Activated CD4-positive, alpha-beta T cell treated with anti-CD3 and anti-CD28 coated beads, Interleukin-2, amount 50 U/mL, for 1 hour (primary cell): ENCODE measurements at regions not wholly inside any gene's neighbourhood (a gene's known extent, or its start where the extent isn't known, plus 50 kb on each side); places are given as distances from the start of the nearest gene placed in this dataset.
"Not testable (repeated sequence)": the region's sequence is repeated elsewhere in the genome, so short reads cannot be mapped to it uniquely, and the experiment has no call there.

Source experiments
- DNase-seq: peaks from one replicate; pipeline ENCODE4 v3.0.0-alpha.2; 2020

DNA sequence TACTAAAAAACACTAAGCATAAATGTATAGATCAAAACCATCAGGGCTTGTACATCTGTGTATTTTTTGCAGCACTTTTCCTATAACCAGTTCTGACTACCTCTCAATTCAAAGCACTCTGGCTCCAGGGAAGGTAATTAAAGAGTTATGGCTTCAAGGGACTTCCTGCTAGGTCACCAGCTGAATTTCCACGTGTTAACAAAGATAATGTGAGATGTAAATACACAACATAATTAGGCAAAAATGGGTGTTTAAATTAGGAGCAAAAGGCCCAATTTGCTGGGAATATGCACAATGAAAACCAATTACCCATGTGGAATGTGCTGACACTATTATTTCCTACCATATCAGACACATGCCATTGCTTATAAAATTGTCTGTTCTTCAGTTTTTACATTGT, 513.4 kb upstream of the FLRT2 start:
- DNase-seq: no peak

- DNase-seq: not testable (repeated sequence)
Observed at GRCh38 chr14:85023866-85024265, 506.1 kb upstream of the FLRT2 start.

GRCh38 chr14:85024931-85025330, 505.0 kb upstream of the FLRT2 start:
- DNase-seq: no peak

DNA sequence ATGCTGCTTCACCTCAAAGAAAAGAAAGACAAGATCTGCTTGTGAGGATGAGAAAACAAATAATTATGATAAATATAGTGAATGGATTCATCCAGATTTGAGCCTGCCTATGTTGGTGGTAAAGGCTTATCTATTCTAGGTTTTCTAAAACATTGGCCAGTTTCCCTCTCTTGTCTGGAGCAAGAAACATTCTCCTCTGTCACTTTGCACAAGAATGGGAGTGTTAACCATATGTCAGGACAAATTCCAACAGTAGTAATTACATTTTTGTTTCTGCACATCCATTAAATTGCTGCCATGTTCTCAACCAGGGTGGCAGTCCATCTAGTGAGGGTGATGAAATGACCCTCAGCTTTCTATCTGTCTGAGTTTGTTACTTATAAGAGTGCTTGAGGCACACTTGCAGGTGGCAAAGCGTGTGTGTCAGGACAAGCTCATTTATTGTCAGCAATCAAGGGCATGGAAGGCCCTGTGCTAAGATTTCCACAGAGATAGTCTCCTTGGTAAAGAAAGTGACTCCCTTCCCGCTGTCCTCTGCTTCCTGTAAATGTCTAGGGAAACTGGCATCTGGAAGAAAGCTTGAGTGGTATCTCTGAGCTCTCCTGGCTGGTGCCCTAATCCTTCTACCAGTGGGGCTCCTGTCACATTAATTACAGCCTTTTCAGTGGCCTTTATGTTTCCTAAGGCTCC, 502.1 kb upstream of the FLRT2 start:
- no peak for DNase-seq

DNA sequence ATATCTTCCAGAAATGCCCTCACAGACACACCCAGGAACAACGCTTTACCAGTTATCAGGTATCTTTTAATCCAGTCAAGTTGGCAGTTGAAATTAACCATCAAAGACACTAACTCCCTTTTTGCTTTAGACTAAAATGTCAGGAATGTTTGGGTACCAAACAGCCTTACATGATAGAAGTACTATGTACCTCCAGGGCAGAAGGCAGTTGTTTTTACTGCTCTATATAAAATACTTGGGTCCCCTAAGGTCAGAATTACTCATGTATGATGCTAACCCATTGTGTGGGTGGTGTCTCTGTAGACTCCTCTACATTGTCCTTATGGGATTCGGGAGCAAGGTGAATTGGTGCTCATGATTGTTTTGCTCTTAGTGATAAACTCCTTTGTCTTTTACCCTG, 492.5 kb upstream of the FLRT2 start:
- no peak for DNase-seq

GRCh38 chr14:85038526-85039352, 491.2 kb upstream of the FLRT2 start:
- no peak for DNase-seq

DNA sequence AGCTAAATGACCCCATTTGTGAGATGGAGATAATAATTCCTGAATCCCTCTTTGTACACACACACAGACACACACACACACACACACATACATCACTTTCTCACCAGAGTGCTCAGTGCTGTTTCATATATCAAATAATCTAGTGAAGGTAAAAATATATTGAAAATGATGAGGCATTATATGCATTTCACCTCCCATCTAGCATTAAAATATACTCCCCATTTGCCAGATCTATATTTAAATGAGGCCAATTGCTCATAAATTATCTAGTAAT, 490.7 kb upstream of the FLRT2 start:
- DNase-seq: no peak

DNA sequence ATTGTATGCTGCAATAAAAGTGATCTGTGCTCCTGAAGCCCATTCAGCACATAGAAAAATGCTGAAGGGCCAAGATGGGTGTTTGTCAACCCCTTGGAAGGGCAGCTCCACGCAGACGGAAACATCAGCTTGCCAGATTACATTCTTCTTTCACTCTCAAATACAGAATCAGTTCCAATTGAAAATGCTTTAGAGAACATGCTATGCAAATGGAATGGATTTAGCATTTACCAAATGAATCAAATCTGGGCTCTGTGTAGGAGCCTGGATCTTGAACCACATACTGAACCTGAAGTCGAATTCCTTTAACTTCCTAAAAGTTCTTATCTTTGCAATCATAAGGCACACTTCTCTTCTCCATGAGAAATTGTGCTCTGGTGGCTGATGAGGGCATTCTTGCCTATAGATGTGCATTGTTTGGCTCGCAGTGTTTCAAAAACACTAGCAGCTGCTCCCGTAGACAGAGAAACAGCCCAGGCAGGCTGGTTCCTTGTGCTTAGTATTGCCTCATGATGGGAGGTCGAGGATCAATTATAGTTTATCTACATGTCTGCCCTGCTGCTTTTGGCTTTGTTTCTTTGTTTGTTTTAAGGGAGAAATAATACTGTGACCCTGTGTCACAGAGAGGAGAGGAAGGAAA, 489.8 kb upstream of the FLRT2 start:
- no peak for DNase-seq

- no peak for DNase-seq
Observed at GRCh38 chr14:85041618-85042017, 488.3 kb upstream of the FLRT2 start.

DNA sequence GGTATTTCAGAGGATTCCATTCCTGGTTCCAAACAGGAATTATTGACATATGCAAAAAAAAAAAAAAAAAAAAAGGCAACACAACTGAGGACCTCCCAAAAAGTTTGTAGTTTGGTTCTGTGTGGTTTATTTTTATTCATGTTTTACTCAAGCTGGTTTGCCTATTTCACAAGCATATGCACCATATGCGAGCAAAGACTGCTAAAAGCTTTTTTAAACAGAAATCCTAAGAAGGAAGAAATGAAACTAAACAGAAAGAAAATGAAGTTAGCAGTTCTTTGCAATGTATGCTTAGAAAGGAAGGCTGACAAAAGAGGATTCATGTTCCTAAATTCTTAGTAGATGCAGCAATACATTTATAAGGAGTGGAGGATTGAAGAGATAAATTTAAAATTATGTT, 487.6 kb upstream of the FLRT2 start:
- no peak for DNase-seq

GRCh38 chr14:85050180-85050579, 479.8 kb upstream of the FLRT2 start:
- DNase-seq: no peak

DNA sequence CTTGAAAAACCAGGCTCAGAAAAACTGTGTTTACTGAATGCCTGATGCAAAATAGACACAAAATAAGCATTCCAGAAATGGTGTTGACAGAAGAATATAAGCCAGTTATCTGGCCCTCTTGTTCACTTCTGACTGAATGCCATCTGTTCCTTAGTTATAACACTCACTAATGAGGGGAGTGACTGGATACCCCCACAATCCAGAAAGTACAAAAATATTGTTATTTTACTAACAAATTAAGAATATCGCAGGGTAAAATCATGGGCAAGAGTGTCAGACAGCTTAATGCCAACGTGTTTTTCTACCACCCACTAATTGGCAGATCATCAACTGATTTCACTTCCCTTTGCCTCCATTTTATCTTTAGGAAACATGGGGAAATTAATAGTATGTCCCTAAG, 477.3 kb upstream of the FLRT2 start:
- no peak for DNase-seq

GRCh38 chr14:85054178-85054577, 475.8 kb upstream of the FLRT2 start:
- DNase-seq: no peak

DNA sequence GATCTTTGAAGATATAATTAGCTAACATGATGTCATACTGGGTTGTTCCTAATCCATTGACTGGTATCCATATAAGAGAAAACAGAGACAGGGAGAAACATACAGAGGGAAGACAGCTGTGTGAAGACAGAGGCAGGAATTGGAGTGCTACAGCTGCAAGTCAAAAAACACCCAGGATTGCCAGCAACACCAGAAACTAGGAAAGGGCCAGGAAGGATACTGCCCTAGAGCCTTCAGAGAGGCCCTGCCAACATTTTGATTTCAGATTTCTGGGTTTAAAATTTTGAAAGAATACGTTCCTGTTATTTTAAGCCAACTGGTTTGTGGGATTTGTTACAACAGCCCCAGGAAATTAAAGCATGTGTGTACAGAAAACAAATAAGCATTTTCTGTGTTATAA, 473.7 kb upstream of the FLRT2 start:
- DNase-seq: no peak

DNA sequence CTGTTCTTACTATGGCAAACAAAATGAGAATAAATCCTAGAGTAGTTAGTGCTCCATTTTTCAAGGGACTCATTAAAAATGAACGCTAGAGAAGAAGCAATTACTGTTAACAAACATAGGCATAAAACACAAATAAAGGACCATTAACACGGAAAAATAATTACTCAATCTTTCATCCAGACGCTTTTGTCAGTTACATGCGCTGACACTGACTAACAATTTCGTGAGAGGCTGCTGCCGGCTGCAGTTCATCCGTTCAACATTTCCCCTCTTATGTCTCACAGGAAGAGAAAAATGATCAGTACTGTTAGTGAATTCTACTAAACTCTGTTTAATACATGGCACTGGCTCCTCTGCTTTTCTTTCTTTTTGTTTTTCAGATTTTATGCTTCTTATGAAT, 472.7 kb upstream of the FLRT2 start:
- DNase-seq: no peak

- no peak for DNase-seq
Observed at GRCh38 chr14:85058150-85058549, 471.8 kb upstream of the FLRT2 start.

- DNase-seq: no peak
Observed at GRCh38 chr14:85060121-85060520, 469.8 kb upstream of the FLRT2 start.

DNA sequence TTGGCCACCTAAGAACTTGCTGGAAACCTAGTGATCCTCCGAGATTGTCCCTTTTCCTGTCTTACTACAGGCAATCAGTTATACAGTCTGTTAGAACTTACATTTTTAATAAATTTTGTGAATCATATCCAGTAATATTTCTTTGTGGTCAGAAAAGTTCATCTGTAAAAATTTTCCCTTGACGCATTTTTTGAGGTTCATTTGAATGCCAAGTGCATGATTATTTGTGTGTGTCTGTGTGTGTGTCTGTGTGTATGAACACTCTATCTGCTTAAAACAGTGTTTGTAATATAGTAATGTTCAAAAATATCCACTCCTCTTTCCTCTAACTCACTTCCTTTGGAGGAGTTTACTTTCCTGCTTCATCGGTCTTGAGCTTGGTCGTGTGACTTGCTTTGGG, 468.7 kb upstream of the FLRT2 start:
- DNase-seq: no peak

GRCh38 chr14:85063747-85064146, 466.2 kb upstream of the FLRT2 start:
- DNase-seq: no peak

GRCh38 chr14:85071447-85071846, 458.5 kb upstream of the FLRT2 start:
- DNase-seq: no peak

DNA sequence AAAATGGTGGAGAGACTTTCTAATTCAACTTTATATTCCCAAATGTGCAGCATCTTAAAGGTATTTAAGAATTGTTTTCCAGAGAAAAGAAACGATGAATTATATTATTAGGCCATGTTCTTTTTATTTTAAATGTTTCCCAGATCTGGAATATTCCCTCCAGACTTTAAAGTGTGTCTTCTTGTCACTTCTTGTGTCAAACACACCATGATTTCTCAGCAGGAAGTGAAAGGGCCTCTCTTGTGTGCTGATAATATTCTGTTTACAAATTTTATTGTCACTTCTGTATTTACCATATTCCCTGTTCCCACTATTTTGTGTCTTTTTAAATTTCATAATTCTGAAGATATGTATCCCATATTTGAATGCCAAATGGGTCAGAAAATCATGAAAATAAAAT, 455.0 kb upstream of the FLRT2 start:
- no peak for DNase-seq

GRCh38 chr14:85075694-85076476, 454.1 kb upstream of the FLRT2 start:
- no peak for DNase-seq

- DNase-seq: not testable (repeated sequence)
Observed at GRCh38 chr14:85077716-85078115, 452.2 kb upstream of the FLRT2 start.
